ENCODE measurements at regions not wholly inside any gene's neighbourhood (a gene's known extent, or its start where the extent isn't known, plus 50 kb on each side); places are given as distances from the start of the nearest gene placed in this dataset.

- no peaks in the 10 kb centered on the region for H3K79me2 ChIP-seq (replicated peaks; ENCODE audit: insufficient read depth, low read length)
- no peak overlapping the region for H2AFZ ChIP-seq (ENCODE audit: low read depth, low read length)
- H3F3A ChIP-seq (ENCODE audit: insufficient read depth, low read length, poor library complexity, severe bottlenecking), result no peaks in the 10 kb centered on the region
- TF ChIP-seq MXI1 (conservative IDR thresholded peaks at IDR 0.05; ENCODE audit: poor library complexity, severe bottlenecking) (no peak), TAF1 (IDR thresholded peaks at IDR 0.05; ENCODE audit: low read depth) (no peak), SMC3 (conservative IDR thresholded peaks at IDR 0.05; ENCODE audit: poor library complexity) (no peak), EZH2 (IDR thresholded peaks at IDR 0.05; ENCODE audit: borderline replicate concordance, insufficient read depth, low read length, poor library complexity, severe bottlenecking) (no peak), POLR2AphosphoS5 (IDR thresholded peaks at IDR 0.05) (no peak), REST (IDR thresholded peaks at IDR 0.05; ENCODE audit: borderline replicate concordance) (no peak)
- TF ChIP-seq, protein P1, sequence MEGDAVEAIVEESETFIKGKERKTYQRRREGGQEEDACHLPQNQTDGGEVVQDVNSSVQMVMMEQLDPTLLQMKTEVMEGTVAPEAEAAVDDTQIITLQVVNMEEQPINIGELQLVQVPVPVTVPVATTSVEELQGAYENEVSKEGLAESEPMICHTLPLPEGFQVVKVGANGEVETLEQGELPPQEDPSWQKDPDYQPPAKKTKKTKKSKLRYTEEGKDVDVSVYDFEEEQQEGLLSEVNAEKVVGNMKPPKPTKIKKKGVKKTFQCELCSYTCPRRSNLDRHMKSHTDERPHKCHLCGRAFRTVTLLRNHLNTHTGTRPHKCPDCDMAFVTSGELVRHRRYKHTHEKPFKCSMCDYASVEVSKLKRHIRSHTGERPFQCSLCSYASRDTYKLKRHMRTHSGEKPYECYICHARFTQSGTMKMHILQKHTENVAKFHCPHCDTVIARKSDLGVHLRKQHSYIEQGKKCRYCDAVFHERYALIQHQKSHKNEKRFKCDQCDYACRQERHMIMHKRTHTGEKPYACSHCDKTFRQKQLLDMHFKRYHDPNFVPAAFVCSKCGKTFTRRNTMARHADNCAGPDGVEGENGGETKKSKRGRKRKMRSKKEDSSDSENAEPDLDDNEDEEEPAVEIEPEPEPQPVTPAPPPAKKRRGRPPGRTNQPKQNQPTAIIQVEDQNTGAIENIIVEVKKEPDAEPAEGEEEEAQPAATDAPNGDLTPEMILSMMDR (IDR thresholded peaks at IDR 0.05; ENCODE audit: poor library complexity, severe bottlenecking), result no peak
- H3K9me3 ChIP-seq (ENCODE audit: low read length), result no peaks in the 10 kb centered on the region
- no peak overlapping the region for H3K4me2 ChIP-seq (ENCODE audit: low read length)
- no peaks in the 10 kb centered on the region for H3K27me3 ChIP-seq (ENCODE audit: insufficient read depth, low read depth, low read length)
- H3K4me3 ChIP-seq (ENCODE audit: low read length), result no peak overlapping the region
- no peaks in the 10 kb centered on the region for H3K36me3 ChIP-seq (ENCODE audit: insufficient read depth, low read length)
- no peaks in the 10 kb centered on the region for H4K20me1 ChIP-seq (ENCODE audit: insufficient read depth)
- H3K9me2 ChIP-seq (ENCODE audit: insufficient read depth, low read length), result no peaks in the 10 kb centered on the region
- no peak overlapping the region for H3K9ac ChIP-seq (ENCODE audit: low read length)
- H3K27ac ChIP-seq (ENCODE audit: low read length), result no peak overlapping the region
Observed at GRCh38 chr14:37810094-37810801, 214.8 kb downstream of the TTC6 start.

DNA sequence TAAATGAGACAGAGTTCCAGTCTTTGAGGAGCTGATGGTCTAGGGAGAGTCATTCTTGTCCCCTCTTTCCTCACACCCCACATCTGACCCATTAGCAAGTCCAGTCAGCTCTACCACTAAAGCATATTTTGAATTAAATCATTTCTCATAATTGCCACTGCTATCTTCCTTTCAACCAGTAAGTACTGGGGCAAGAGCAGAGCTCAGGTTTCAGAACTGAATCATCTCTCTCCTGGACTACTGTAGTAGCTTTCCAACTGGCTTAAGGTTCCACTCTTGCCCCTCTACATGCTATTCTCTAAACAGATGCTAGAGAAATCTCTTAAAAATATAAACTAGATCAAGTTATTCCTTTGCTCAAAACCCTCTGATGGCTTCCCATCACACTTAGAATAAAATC lies 218.3 kb downstream of the TTC6 start:
- H3K4me2 ChIP-seq (ENCODE audit: low read length), result no peak overlapping the region
- TF ChIP-seq MXI1 (conservative IDR thresholded peaks at IDR 0.05; ENCODE audit: poor library complexity, severe bottlenecking) (no peak), REST (IDR thresholded peaks at IDR 0.05; ENCODE audit: borderline replicate concordance) (no peak), EZH2 (IDR thresholded peaks at IDR 0.05; ENCODE audit: borderline replicate concordance, insufficient read depth, low read length, poor library complexity, severe bottlenecking) (no peak), POLR2AphosphoS5 (IDR thresholded peaks at IDR 0.05) (no peak), EP300 (conservative IDR thresholded peaks at IDR 0.05; ENCODE audit: poor library complexity, severe bottlenecking) (no peak), TAF1 (IDR thresholded peaks at IDR 0.05; ENCODE audit: low read depth) (no peak), SMC3 (conservative IDR thresholded peaks at IDR 0.05; ENCODE audit: poor library complexity) (no peak), RAD21 (conservative IDR thresholded peaks at IDR 0.05) (no peak)
- TF ChIP-seq, protein P1 (IDR thresholded peaks at IDR 0.05; ENCODE audit: poor library complexity, severe bottlenecking), result no peak
- H3F3A ChIP-seq (ENCODE audit: insufficient read depth, low read length, poor library complexity, severe bottlenecking), result no peaks in the 10 kb centered on the region
- no peaks in the 10 kb centered on the region for H4K20me1 ChIP-seq (ENCODE audit: insufficient read depth)
- no peaks in the 10 kb centered on the region for H3K9me2 ChIP-seq (ENCODE audit: insufficient read depth, low read length)
- H3K27ac ChIP-seq (ENCODE audit: low read length), result no peak overlapping the region
- no peak overlapping the region for H3K9ac ChIP-seq (ENCODE audit: low read length)
- H2AFZ ChIP-seq (ENCODE audit: low read depth, low read length), result no peak overlapping the region
- no peaks in the 10 kb centered on the region for H3K9me3 ChIP-seq (ENCODE audit: low read length)
- H3K36me3 ChIP-seq (ENCODE audit: insufficient read depth, low read length), result no peaks in the 10 kb centered on the region
- no peak overlapping the region for H3K4me3 ChIP-seq (ENCODE audit: low read length)
- H3K79me2 ChIP-seq (replicated peaks; ENCODE audit: insufficient read depth, low read length), result no peaks in the 10 kb centered on the region
- H3K27me3 ChIP-seq (ENCODE audit: insufficient read depth, low read depth, low read length), result no peaks in the 10 kb centered on the region

Measured in neural cell (in vitro differentiated cells).